Sigmoid colon (tissue), 6 donors: ENCODE measurements at regions not wholly inside any gene's neighbourhood (a gene's known extent, or its start where the extent isn't known, plus 50 kb on each side); places are given as distances from the start of the nearest gene placed in this dataset.
"Not testable (repeated sequence)": the region's sequence is repeated elsewhere in the genome, so short reads cannot be mapped to it uniquely, and the experiment has no call there.

Source experiments
- DNase-seq: peaks from one replicate; pipeline ENCODE4 v3.0.0-alpha.2; 2019
- H3K27ac ChIP-seq, 4 donors: fragments of 200-600 bp; sonication (generic); one replicate each; pipeline ENCODE4 v1.5.1; 2016 to 2019; ENCODE audit warnings: mild to moderate bottlenecking in 1 of 4
- H3K27me3 ChIP-seq, 3 donors: fragments of 200-600 bp; sonication (generic); one replicate each; pipeline ENCODE4 v1.5.1; 2019; ENCODE audit warnings: mild to moderate bottlenecking in 1 of 3
- H3K36me3 ChIP-seq, 4 donors: fragments of 200-600 bp; sonication (generic); one replicate each; pipeline ENCODE4 v1.5.1; 2016 to 2019
- H3K4me1 ChIP-seq, 4 donors: fragments of 200-600 bp; sonication (generic); one replicate each; pipeline ENCODE4 v1.5.1; 2017 to 2019
- H3K4me3 ChIP-seq, 4 donors: fragments of 200-600 bp; sonication (generic); one replicate each; pipeline ENCODE4 v1.5.1; 2017 to 2019; ENCODE audit warnings: mild to moderate bottlenecking in 2 of 4, moderate library complexity in 1 of 4
- H3K9me3 ChIP-seq, 4 donors: fragments of 200-600 bp in 3 of 4; sonication (generic) in 3 of 4; one replicate each; pipeline versions ENCODE4 v1.5.1 to v1.6.1; 2013 to 2019
- CTCF ChIP-seq, 4 experiments: fragments of 450-650 bp in 3 of 4; fragments of 200-600 bp in 1 of 4; IDR thresholded peaks; one replicate each; pipeline ENCODE4 v1.5.1; 2016 to 2019; ENCODE audit warnings: antibody characterized with exemption in 4 of 4, mild to moderate bottlenecking in 3 of 4, moderate library complexity in 2 of 4
- EP300 ChIP-seq, 4 donors: sonication (generic); formaldehyde crosslinking; IDR thresholded peaks; one replicate each; pipeline ENCODE4 v1.6.1; 2017; ENCODE audit warnings: antibody characterized with exemption in 4 of 4
- POLR2A ChIP-seq, 2 donors: fragments of 450-650 bp; IDR thresholded peaks; one replicate each; pipeline ENCODE4 v1.6.1; 2016; ENCODE audit warnings: antibody characterized with exemption in 2 of 2, mild to moderate bottlenecking in 2 of 2, moderate library complexity in 2 of 2
- POLR2AphosphoS5 ChIP-seq, 4 donors: sonication (generic); formaldehyde crosslinking; IDR thresholded peaks; one replicate each; pipeline ENCODE4 v1.6.1; 2017; ENCODE audit warnings: antibody characterized with exemption in 4 of 4
- WGBS, 2 donors: extraction: QIAGEN DNeasy Blood & Tissue Kit; methylation state at CpG; one replicate each; pipeline ENCODE4 v1.1.7; 2013; 5-methylcytosine and 5-hydroxymethylcytosine counted together
- intact Hi-C: fragments of 100-400 bp; cut with DNase I; formaldehyde crosslinking; loops from one replicate; pipeline ENCODE4 v1.15.1; 2023
- donor health status: healthy with polysubstance abuse.
- donor health status: healthy.

GRCh38 chr4:148608968-148609367, 166.8 kb upstream of the NR3C2 start:
- no peak overlapping the region for H3K4me3 ChIP-seq
- no peaks in the 10 kb centered on the region for H3K36me3 ChIP-seq
- intact Hi-C loops: no loop called here
- no peak overlapping the region for H3K27ac ChIP-seq
- no peaks in the 10 kb centered on the region for H3K4me1 ChIP-seq
- no peak for TF ChIP-seq POLR2A (IDR thresholded peaks at IDR 0.05)
- TF ChIP-seq CTCF (IDR thresholded peaks at IDR 0.05): no peak
- no peak for DNase-seq
- no peaks in the 10 kb centered on the region for H3K27me3 ChIP-seq
- WGBS, 2 donors: 90 to 96% methylated on average over 4 of the region's 4 CpGs
- H3K9me3 ChIP-seq: peaks cover 0 to 4% (median 0%) of the 10 kb centered on the region in 4 donors

- H3K36me3 ChIP-seq, H3K9me3 ChIP-seq, intact Hi-C loops, H3K4me3 ChIP-seq, DNase-seq, H3K27me3 ChIP-seq, H3K4me1 ChIP-seq, H3K27ac ChIP-seq: not testable (repeated sequence)
- WGBS, 2 donors: 89 to 94% methylated on average over 14 of the region's 14 CpGs
These were observed 156.4 kb upstream of the NR3C2 start for GRCh38 chr4:148598418-148599207.

GRCh38 chr4:148589182-148589581, 147.0 kb upstream of the NR3C2 start:
- Histone ChIP-seq H3K4me3 (no peak overlapping the region), H3K36me3 (no peaks in the 10 kb centered on the region), H3K4me1 (no peaks in the 10 kb centered on the region), H3K9me3 (peaks cover 0 to 2% (median 0%) of the 10 kb centered on the region in 4 donors), H3K27ac (no peak overlapping the region), H3K27me3 (no peaks in the 10 kb centered on the region)
- WGBS, 2 donors: 91 to 95% methylated on average over 4 of the region's 4 CpGs
- TF ChIP-seq POLR2A (IDR thresholded peaks at IDR 0.05): no peak
- no peak for TF ChIP-seq POLR2AphosphoS5 (IDR thresholded peaks at IDR 0.05)
- TF ChIP-seq EP300 (IDR thresholded peaks at IDR 0.05): no peak
- no peak for TF ChIP-seq CTCF (IDR thresholded peaks at IDR 0.05)
- intact Hi-C loops: no loop called here
- no peak for DNase-seq

GRCh38 chr4:148575577-148575976, 133.4 kb upstream of the NR3C2 start:
- no peak overlapping the region for H3K4me3 ChIP-seq

GRCh38 chr4:148574911-148575310, 132.7 kb upstream of the NR3C2 start:
- no peaks in the 10 kb centered on the region for H3K27me3 ChIP-seq
- H3K9me3 ChIP-seq: peaks cover 0 to 9% (median 0%) of the 10 kb centered on the region in 4 donors
- WGBS, 2 donors: 86 to 90% methylated on average over 6 of the region's 6 CpGs
- DNase-seq: no peak
- no peaks in the 10 kb centered on the region for H3K4me1 ChIP-seq
- H3K27ac ChIP-seq: peak overlapping the region in 1 of 4 donors; percentile 52
- H3K36me3 ChIP-seq: no peaks in the 10 kb centered on the region
- H3K4me3 ChIP-seq: peak overlapping the region in 1 of 4 donors; percentile 9
- no peak for TF ChIP-seq POLR2AphosphoS5 (IDR thresholded peaks at IDR 0.05)
- TF ChIP-seq CTCF (IDR thresholded peaks at IDR 0.05): no peak
- TF ChIP-seq POLR2A (IDR thresholded peaks at IDR 0.05): no peak
- no peak for TF ChIP-seq EP300 (IDR thresholded peaks at IDR 0.05)
- intact Hi-C loops: no loop called here

More at GRCh38 chr4:148575577-148575976, 133.4 kb upstream of the NR3C2 start:
- DNase-seq: no peak
- intact Hi-C loops: no loop called here
- Histone ChIP-seq H3K27ac (no peak overlapping the region), H3K36me3 (no peaks in the 10 kb centered on the region), H3K9me3 (peaks cover 0 to 5% (median 0%) of the 10 kb centered on the region in 4 donors), H3K4me1 (no peaks in the 10 kb centered on the region), H3K27me3 (no peaks in the 10 kb centered on the region)
- WGBS, 2 donors: 84 to 91% methylated on average over 2 of the region's 2 CpGs
- TF ChIP-seq POLR2A (IDR thresholded peaks at IDR 0.05) (no peak), CTCF (IDR thresholded peaks at IDR 0.05) (no peak), EP300 (IDR thresholded peaks at IDR 0.05) (no peak), POLR2AphosphoS5 (IDR thresholded peaks at IDR 0.05) (no peak)
